ENCODE measurements at regions not wholly inside any gene's neighbourhood (a gene's known extent, or its start where the extent isn't known, plus 50 kb on each side); places are given as distances from the start of the nearest gene placed in this dataset.
"Not testable (repeated sequence)": the region's sequence is repeated elsewhere in the genome, so short reads cannot be mapped to it uniquely, and the experiment has no call there.

GRCh38 chr14:71628433-71628832 is 303.8 kb upstream of the RGS6 start:
- DNase-seq (ENCODE audit: low spot score): no peak
- Histone ChIP-seq H3K27ac (ENCODE audit: low read depth, low read length, poor library complexity, severe bottlenecking) (no peak overlapping the region), H3K9me3 (ENCODE audit: low read length) (no peaks in the 10 kb centered on the region), H3K4me1 (ENCODE audit: insufficient read depth, low read length, poor library complexity, severe bottlenecking) (no peaks in the 10 kb centered on the region), H3K9me2 (ENCODE audit: insufficient read depth, low read length) (no peaks in the 10 kb centered on the region), H2AFZ (ENCODE audit: low read length) (no peak overlapping the region), H3K36me3 (ENCODE audit: insufficient read depth, low read length) (peaks cover 22% of the 10 kb centered on the region), H4K20me1 (ENCODE audit: insufficient read depth, low read length) (no peaks in the 10 kb centered on the region), H3K79me2 (ENCODE audit: insufficient read depth, low read depth, low read length) (no peaks in the 10 kb centered on the region), H3K4me3 (ENCODE audit: low read depth, low read length, poor library complexity, severe bottlenecking) (no peak overlapping the region), H3K4me2 (ENCODE audit: low read length) (no peak overlapping the region)
- intact Hi-C loops (cut with micrococcal nuclease; ENCODE audit: unreplicated experiment): no loop called here
- TF ChIP-seq, protein P1, sequence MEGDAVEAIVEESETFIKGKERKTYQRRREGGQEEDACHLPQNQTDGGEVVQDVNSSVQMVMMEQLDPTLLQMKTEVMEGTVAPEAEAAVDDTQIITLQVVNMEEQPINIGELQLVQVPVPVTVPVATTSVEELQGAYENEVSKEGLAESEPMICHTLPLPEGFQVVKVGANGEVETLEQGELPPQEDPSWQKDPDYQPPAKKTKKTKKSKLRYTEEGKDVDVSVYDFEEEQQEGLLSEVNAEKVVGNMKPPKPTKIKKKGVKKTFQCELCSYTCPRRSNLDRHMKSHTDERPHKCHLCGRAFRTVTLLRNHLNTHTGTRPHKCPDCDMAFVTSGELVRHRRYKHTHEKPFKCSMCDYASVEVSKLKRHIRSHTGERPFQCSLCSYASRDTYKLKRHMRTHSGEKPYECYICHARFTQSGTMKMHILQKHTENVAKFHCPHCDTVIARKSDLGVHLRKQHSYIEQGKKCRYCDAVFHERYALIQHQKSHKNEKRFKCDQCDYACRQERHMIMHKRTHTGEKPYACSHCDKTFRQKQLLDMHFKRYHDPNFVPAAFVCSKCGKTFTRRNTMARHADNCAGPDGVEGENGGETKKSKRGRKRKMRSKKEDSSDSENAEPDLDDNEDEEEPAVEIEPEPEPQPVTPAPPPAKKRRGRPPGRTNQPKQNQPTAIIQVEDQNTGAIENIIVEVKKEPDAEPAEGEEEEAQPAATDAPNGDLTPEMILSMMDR (conservative IDR thresholded peaks at IDR 0.05; ENCODE audit: low read length): no peak
- no peak for TF ChIP-seq EZH2phosphoT487 (IDR thresholded peaks at IDR 0.05; ENCODE audit: borderline replicate concordance, low read depth, low read length)
- CTCF ChIA-PET (ENCODE audit: unreplicated experiment): no interaction called here
- POLR2A ChIA-PET: no interaction called here
- BruUV-seq (replicated peaks): no TSS peak

DNA sequence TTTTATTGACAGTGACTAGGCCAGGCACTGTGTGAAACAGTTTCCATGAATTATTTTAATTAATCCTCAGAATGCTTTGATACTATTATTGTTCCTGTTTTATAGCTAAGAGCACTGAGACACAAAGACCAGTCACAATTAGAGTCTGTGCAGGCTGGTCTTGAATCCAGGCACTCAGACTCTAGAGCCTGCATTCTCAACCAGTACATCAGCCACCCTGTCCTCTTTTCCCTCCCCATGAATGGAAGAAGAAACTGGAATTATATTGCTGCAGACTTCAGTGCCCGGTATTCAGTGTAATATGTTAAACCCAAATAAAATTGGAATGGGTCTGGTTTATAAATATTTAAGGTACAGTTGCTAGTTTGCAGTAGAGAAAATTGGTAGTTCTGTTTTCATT is 303.0 kb upstream of the RGS6 start:
- Histone ChIP-seq H4K20me1 (ENCODE audit: insufficient read depth, low read length) (no peaks in the 10 kb centered on the region), H3K4me3 (ENCODE audit: low read depth, low read length, poor library complexity, severe bottlenecking) (no peak overlapping the region), H3K36me3 (ENCODE audit: insufficient read depth, low read length) (peaks cover 23% of the 10 kb centered on the region), H3K4me1 (ENCODE audit: insufficient read depth, low read length, poor library complexity, severe bottlenecking) (no peaks in the 10 kb centered on the region), H3K9me2 (ENCODE audit: insufficient read depth, low read length) (no peaks in the 10 kb centered on the region), H3K27ac (ENCODE audit: low read depth, low read length, poor library complexity, severe bottlenecking) (no peak overlapping the region), H2AFZ (ENCODE audit: low read length) (no peak overlapping the region), H3K4me2 (ENCODE audit: low read length) (no peak overlapping the region), H3K9me3 (ENCODE audit: low read length) (no peaks in the 10 kb centered on the region), H3K79me2 (ENCODE audit: insufficient read depth, low read depth, low read length) (no peaks in the 10 kb centered on the region)
- no TSS peak for BruUV-seq (replicated peaks)
- ChIA-PET POLR2A (no interaction called here), CTCF (ENCODE audit: unreplicated experiment) (no interaction called here)
- DNase-seq (ENCODE audit: low spot score): no peak
- intact Hi-C loops (cut with micrococcal nuclease; ENCODE audit: unreplicated experiment): no loop called here
- TF ChIP-seq, protein P1 (conservative IDR thresholded peaks at IDR 0.05; ENCODE audit: low read length): no peak
- no peak for TF ChIP-seq EZH2phosphoT487 (IDR thresholded peaks at IDR 0.05; ENCODE audit: borderline replicate concordance, low read depth, low read length)

DNA sequence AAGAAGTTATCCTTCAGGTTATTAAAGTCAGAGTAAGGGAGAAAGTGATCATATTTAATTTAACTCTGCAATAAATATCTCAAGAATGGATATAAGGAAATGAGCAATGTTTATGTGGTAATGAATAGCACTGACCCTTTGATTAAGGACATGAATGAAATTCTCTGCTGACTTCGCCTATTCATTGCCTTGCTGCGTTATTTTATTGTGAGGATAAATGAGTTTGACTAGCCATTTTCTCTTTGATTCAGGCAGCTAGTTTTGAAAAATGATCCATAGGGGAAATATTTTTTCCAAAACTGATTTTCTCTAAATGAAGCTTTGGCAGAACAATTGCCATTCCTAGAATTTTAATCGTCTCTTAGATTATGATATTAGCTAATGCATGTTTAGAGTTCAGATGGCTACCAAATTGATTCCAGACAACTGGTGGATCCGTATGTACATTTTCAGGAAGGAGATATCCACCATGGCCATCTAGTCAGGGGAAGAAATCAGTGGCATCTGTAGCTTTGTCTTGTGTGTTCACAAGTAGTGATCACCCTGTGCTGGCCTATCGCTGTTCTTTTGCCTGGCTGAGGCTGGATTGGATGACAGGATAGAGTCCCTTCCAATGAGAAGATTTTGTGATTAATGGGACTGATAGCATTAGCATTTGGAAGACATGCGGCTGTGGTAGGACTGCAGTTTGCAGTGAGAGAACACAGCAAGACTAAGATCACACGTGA is 302.3 kb upstream of the RGS6 start:
- no peaks in the 10 kb centered on the region for H3K79me2 ChIP-seq (ENCODE audit: insufficient read depth, low read depth, low read length)
- H3K9me3 ChIP-seq (ENCODE audit: low read length): no peaks in the 10 kb centered on the region
- TF ChIP-seq EZH2phosphoT487 (IDR thresholded peaks at IDR 0.05; ENCODE audit: borderline replicate concordance, low read depth, low read length): no peak
- TF ChIP-seq, protein P1 (conservative IDR thresholded peaks at IDR 0.05; ENCODE audit: low read length): no peak
- POLR2A ChIA-PET: interaction anchor here (0.6 to 1.3 kb wide), 2 partner anchors 9 to 758 kb away, joined by 3 to 4 read pairs; no protein-coding TSS in a partner anchor
- H4K20me1 ChIP-seq (ENCODE audit: insufficient read depth, low read length): no peaks in the 10 kb centered on the region
- no peak overlapping the region for H3K27ac ChIP-seq (ENCODE audit: low read depth, low read length, poor library complexity, severe bottlenecking)
- no TSS peak for BruUV-seq (replicated peaks)
- no peak for DNase-seq (ENCODE audit: low spot score)
- no peak overlapping the region for H3K4me2 ChIP-seq (ENCODE audit: low read length)
- H3K36me3 ChIP-seq (ENCODE audit: insufficient read depth, low read length): peaks cover 20% of the 10 kb centered on the region; the same call in 1 of the 2 replicates
- no peak overlapping the region for H3K4me3 ChIP-seq (ENCODE audit: low read depth, low read length, poor library complexity, severe bottlenecking)
- H2AFZ ChIP-seq (ENCODE audit: low read length): no peak overlapping the region
- H3K4me1 ChIP-seq (ENCODE audit: insufficient read depth, low read length, poor library complexity, severe bottlenecking): no peaks in the 10 kb centered on the region
- CTCF ChIA-PET (ENCODE audit: unreplicated experiment): no interaction called here
- intact Hi-C loops (cut with micrococcal nuclease; ENCODE audit: unreplicated experiment): no loop called here
- H3K9me2 ChIP-seq (ENCODE audit: insufficient read depth, low read length): no peaks in the 10 kb centered on the region

DNA sequence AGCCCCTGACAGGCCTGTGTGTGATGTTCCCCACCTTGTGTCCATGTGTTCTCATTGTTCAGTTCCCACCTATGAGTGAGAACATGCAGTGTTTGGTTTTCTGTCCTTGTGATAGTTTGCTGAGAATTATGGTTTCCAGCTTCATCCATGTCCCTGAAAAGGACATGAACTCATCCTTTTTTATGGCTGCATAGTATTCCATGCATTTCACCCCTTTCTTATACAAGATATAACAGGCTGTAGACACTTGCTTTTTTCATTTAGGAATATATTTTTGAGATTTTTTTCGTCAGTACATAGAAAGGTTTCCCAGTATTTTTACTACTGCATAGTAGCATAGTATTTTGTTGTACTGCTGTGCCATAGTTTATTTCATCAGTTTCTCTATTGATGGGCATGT is 301.2 kb upstream of the RGS6 start:
- H4K20me1 ChIP-seq (ENCODE audit: insufficient read depth, low read length); H3K27ac ChIP-seq (ENCODE audit: low read depth, low read length, poor library complexity, severe bottlenecking); intact Hi-C loops (cut with micrococcal nuclease; ENCODE audit: unreplicated experiment); H3K79me2 ChIP-seq (ENCODE audit: insufficient read depth, low read depth, low read length); H2AFZ ChIP-seq (ENCODE audit: low read length); H3K4me2 ChIP-seq (ENCODE audit: low read length); DNase-seq (ENCODE audit: low spot score); H3K9me2 ChIP-seq (ENCODE audit: insufficient read depth, low read length); H3K9me3 ChIP-seq (ENCODE audit: low read length); BruUV-seq (replicated peaks); CTCF ChIA-PET (ENCODE audit: unreplicated experiment); H3K4me1 ChIP-seq (ENCODE audit: insufficient read depth, low read length, poor library complexity, severe bottlenecking); H3K4me3 ChIP-seq (ENCODE audit: low read depth, low read length, poor library complexity, severe bottlenecking): not testable (repeated sequence)
- POLR2A ChIA-PET: interaction anchor here (1.3 kb wide), 1 partner anchor 10 kb away, joined by 4 read pairs; no protein-coding TSS in a partner anchor
- H3K36me3 ChIP-seq (ENCODE audit: insufficient read depth, low read length): peaks cover 22% of the 10 kb centered on the region; the same call in 1 of the 2 replicates
